ENCODE measurements at regions not wholly inside any gene's neighbourhood (a gene's known extent, or its start where the extent isn't known, plus 50 kb on each side); places are given as distances from the start of the nearest gene placed in this dataset.

DNA sequence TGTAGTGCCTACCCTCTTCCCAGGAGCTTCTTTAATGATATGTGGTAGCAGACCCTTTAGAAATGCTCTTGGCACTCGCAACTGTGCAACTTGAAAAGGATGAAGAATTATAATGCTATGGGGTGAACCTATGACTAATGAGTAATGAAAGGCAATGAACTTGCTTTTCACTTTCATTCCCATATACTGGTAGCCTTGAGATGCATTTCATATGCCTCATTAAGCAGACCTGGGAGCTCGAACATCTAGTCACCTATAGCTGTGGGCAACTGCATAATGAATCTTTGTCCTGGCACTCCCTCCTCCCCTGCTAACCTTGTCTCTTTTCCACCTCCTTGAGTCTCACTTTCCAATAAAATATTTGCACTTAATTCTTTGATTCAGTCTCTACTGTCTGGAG, 605.9 kb upstream of the DAB2 start:
- no peak for DNase-seq (ENCODE audit: low spot score)
- TF ChIP-seq, protein P1, sequence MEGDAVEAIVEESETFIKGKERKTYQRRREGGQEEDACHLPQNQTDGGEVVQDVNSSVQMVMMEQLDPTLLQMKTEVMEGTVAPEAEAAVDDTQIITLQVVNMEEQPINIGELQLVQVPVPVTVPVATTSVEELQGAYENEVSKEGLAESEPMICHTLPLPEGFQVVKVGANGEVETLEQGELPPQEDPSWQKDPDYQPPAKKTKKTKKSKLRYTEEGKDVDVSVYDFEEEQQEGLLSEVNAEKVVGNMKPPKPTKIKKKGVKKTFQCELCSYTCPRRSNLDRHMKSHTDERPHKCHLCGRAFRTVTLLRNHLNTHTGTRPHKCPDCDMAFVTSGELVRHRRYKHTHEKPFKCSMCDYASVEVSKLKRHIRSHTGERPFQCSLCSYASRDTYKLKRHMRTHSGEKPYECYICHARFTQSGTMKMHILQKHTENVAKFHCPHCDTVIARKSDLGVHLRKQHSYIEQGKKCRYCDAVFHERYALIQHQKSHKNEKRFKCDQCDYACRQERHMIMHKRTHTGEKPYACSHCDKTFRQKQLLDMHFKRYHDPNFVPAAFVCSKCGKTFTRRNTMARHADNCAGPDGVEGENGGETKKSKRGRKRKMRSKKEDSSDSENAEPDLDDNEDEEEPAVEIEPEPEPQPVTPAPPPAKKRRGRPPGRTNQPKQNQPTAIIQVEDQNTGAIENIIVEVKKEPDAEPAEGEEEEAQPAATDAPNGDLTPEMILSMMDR (IDR thresholded peaks at IDR 0.05) = no peak
- H3K27ac ChIP-seq = no peak overlapping the region

DNA sequence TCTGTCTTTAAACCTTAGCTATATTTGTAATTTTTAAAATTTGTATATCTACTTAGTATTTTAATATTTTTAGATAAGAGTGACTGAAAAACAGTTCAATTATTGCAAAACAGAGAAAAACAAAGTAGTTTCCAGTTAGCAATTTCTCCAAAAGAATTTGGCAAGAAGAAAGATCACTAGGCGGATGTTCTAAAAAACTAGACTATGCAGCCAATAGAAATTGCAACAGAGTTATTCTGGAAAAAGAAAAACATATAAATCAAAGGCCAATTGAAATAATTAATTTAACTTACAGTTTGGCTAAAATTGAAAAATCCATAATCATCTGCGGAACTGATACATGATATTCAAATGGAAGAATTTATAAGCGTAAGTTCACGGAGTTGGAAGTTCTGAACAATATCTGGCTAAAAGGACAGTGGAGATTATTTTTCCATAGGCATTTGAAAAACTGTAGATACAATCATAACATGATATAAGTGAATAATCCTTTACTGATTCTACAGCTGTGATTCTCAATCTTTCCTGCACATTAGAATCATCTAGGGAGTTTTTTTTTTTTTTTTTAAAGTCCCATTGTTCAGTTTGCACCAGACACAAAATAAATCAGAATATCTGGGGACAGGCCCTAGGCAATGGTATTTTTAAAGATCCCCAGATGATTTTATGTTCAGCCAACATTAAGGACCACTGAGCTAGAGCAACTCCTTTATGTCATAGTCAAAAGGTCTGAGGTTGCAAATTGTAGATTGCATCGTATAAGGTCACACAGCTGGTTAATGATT, 605.1 kb upstream of the DAB2 start:
- H3K4me3 ChIP-seq = no peak overlapping the region
- H3K27ac ChIP-seq = no peak overlapping the region
- no peak for DNase-seq (ENCODE audit: low spot score)
- TF ChIP-seq, protein P1 (IDR thresholded peaks at IDR 0.05) = no peak

More for the DNA sequence above, 605.9 kb upstream of the DAB2 start:
- H3K4me3 ChIP-seq = no peak overlapping the region

DNA sequence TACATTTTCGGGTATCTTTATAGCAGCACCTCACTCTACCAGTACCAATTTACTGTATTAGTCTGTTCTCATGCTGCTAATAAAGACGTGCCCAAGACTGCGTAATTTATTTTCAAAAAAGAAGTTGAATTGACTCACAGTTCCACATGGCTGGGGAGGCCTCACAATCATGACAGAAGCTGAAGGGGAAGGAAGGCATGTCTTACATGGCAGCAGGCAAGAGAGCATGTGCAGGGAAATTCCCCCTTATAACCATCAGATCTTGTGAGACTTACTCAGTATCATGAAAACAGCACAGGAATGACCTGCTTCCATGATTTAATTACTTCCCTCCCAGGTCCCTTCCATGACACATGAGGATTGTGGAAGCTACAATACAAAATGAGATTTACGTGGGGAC, 602.6 kb upstream of the DAB2 start:
- DNase-seq (ENCODE audit: low spot score) = no peak
- Histone ChIP-seq H3K4me3 (no peak overlapping the region), H3K27ac (no peak overlapping the region)
- TF ChIP-seq, protein P1 (IDR thresholded peaks at IDR 0.05) = no peak

DNA sequence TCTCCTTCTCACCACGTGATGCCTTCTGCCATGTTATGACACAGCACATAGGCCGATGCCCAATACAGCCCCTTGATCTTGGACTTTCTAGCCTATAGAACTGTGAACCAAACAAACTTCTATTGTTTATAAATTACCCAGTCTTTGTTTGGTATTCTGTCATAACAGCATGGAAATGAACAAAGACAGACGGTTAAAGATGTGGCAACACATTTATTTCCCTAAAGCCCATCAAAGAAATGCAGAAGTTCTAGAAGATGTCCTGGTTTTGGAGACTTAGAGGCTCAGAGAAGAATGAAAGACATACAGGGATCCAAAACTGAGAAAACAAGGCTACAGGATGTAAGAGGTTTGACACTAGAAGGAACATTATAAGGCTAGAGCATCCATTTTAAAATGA, 600.8 kb upstream of the DAB2 start:
- Histone ChIP-seq H3K27ac (no peak overlapping the region), H3K4me3 (no peak overlapping the region)
- no peak for DNase-seq (ENCODE audit: low spot score)
- TF ChIP-seq, protein P1 (IDR thresholded peaks at IDR 0.05) = no peak

DNA sequence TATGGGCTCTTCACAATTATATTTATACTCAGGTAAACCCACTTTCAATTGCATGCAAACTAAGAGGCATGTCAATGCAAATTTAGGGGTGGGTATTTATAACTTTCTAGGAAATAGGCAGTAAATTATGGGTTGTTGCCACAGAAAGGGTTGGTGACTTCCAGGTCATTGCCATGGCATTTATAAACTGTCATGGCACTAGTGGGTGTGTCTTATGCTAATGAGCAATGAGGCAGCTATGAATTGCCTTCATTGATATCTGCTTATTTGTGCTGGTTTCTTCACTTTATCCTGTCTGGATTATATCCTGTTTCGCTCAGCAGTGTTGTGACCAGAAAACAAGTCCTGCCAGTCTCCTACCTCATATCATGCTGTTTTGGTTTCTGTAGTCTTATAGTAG, 597.3 kb upstream of the DAB2 start:
- H3K4me3 ChIP-seq = no peak overlapping the region
- TF ChIP-seq, protein P1 (IDR thresholded peaks at IDR 0.05) = no peak
- H3K27ac ChIP-seq = no peak overlapping the region
- DNase-seq (ENCODE audit: low spot score) = no peak

DNA sequence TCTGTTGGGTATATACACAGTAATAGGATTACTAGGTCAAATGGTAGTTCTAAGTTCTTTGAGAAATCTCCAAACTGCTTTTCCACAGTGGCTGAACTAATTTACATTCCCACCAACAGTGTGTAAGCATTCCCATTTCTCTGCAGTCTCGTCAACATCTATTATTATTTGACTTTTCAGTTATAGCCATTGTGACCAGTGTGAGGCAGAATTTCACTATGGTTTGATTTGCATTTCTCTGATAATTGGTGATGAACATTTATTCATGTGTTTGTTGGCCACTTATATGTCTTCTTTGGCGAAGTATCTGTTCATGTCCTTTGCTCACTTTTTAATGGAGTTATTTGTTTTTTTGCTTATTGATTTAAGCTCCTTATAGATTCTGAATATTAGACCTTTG, 596.2 kb upstream of the DAB2 start:
- H3K27ac ChIP-seq = no peak overlapping the region
- DNase-seq (ENCODE audit: low spot score) = no peak
- no peak overlapping the region for H3K4me3 ChIP-seq
- TF ChIP-seq, protein P1 (IDR thresholded peaks at IDR 0.05) = no peak

DNA sequence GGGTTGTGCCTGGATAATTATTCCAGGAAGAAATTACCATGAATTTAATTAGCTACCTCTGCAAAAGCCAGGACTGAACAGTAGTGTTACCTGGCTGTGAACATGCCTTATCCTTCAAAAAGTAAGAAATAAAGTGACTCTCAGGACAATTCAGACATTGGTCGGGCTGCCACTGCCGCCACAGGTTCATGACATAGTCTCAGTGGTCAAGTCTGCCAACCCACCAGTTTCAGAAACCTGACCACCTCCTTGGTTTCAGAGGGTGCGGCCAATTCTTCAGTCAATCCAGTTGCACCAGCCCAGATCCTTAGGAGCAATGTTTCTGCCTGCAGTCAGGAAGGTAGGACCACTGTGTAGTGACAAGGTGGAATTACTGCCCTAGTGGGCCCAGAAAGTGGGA, 593.1 kb upstream of the DAB2 start:
- H3K4me3 ChIP-seq = no peak overlapping the region
- no peak for DNase-seq (ENCODE audit: low spot score)
- no peak overlapping the region for H3K27ac ChIP-seq
- TF ChIP-seq, protein P1 (IDR thresholded peaks at IDR 0.05) = no peak

Measured in coronary artery (tissue), 2 donors.